ENCODE measurements at regions not wholly inside any gene's neighbourhood (a gene's known extent, or its start where the extent isn't known, plus 50 kb on each side); places are given as distances from the start of the nearest gene placed in this dataset.
"Not testable (repeated sequence)": the region's sequence is repeated elsewhere in the genome, so short reads cannot be mapped to it uniquely, and the experiment has no call there.

DNA sequence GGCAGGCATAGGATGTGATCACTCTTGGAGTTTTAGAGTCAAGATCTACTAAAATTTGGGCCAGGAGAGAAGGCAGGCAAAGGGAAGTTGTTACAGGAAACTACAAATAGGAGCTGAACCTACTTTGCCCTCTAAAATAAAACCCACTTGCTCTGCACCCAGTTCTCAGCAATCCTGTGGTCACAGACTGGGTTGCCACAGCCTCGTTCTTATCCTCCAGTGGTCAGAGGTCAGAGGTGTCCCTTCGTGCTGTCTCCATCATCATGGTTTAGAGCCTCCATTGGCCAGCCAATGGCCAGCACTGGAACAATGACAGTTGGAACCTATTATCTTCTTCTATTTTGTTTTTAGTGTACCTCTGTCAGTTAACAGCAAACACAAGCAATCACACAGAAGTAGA lies 90.7 kb upstream of the TNP1 start:
- no peak for DNase-seq

DNA sequence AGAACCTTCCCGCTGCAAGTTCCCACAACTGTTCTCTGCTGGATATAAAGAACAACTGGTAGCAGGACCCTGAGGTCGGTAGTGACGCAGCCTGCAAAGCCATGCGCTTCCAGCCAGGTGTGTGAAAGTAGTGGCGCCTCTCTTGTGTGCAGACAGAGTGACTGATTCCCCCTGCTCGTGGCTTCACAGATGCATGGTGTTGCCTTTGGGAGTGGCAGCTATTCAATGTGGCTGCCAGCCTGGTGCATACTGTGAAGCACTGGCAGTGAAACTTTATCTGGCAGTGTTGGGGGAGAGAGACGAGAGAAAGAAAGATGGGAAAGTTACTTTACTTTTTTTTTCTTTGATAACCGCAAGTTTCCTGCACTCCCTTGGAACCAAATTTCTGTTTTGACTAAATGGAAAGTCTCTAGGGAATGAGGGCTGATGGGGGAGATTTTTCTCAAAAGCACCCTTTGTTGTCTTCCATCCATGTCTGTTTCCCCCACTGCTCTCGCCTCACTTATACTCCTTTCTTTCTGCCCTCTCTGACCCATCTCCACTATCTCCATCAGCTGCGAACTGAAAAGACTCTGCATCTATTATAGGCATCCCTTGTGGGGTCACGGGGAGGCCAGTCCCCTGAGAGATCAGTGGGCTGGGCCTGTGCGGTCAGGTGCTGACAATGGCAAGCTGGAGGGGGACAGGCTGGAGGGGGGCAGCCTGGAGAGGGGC lies 90.0 kb upstream of the TNP1 start:
- DNase-seq = no peak

DNA sequence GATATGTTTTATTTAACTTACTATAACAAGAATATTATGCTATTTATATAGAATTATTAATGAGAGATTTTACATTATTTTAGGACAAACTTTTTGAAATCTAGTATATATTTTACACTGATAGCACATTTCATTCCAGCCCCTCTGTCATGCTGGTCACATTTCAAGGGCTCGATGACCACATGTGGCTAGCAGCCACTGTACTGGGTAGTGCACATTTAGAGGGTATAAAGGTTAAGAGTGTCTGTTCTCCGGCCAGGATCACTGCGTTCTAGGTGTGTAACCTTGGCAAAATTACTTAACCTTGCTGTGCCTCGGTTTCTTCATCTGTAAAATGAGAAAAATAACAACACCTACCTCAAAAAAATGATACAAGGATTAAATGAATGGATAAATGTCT lies 87.2 kb upstream of the TNP1 start:
- DNase-seq = no peak

DNA sequence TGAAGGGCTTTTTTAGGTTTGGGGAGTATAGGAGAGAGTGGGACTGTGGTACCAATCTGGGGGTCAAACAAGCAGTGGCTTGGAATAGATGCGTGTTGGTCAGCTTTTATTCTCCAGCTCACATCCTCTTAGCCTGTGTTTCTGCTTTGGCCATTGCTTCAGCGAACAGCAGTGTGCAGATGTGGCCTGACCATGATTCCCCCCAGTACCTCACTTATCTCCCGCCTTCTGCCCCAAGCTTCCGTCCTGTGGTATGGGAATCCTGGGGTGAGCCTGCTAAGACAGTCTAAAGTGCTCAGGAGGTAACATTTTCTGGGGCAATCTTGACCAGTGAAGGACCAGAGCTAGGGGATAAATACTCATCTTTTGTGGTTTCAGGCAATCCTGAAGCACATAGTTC lies 84.9 kb upstream of the TNP1 start:
- no peak for DNase-seq

DNA sequence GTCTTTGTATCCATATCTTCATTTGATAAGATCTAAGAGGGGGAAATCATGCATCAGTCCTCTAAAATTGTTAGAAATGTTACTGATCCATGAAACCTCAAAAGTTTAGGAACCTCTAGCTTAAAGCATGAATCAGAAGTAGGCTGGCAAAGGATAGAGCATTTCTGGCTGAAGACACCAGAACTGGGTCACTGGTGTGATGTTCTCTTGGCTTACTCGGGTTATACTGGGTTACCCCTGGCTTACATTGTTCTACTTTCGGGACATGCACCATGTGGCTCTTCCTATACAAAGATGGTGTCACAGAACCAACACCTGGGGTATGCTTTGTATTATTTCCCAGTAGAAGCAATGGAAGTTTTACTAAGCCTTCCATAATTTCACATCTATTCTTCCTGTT lies 83.2 kb upstream of the TNP1 start:
- no peak for DNase-seq

DNA sequence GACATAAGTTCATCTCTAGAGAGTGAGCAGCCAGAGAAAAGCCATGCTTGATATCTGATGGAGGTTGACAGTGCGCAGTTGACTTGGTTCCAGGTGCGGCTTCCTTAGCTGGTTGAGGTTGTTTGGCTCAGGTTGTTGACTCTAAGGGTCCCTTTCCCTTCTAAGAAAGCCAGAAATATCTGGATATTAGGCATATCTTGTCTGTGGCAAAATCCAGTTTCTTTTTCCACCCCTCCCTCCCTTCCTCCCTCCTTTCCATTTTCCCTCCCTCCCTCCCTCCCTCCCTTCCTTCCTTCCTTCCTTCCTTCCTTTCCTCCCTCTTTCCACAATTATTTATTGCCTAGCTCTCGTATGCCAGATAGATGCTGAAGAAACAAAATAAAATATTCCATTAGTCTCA lies 82.6 kb upstream of the TNP1 start:
- DNase-seq = no peak

DNA sequence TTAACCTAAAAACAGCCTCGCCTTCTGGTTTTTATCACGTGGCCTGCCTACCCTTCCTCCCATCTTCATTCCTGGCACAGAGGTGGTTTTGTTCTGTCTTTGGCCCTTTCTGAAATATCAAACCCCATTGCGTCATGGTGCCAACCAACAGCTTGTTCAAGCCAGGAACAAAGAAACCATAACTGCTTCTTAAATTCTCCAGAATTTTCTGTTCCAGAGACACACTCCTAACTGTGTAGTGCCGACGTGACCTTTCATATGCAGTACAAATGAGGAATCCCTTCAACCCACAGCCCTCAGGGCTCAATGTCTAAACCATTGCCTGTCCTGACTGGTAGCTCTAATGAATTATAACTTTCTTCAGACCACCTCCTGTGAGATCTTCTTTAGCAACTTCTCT lies 82.2 kb upstream of the TNP1 start:
- DNase-seq = no peak

DNA sequence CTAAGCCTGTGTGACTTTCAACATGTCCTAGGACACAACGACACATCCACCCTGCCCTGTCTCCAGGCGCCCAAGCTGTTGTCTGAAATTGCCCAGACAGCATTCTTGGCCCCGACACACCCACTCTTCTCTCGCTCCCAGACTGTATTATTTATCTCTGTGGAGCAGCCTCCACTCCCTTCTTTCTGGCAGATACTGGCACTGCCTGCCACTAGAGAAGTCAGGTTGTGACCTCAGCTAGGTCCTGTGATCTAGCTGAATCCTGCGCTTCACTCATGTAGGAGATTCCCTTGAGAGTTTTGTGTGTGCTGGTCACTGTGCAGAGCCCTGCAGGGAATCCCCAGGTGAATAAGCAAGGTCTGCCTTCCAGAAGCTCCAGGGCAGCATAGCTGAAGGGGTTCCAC lies 77.1 kb upstream of the TNP1 start:
- no peak for DNase-seq

DNA sequence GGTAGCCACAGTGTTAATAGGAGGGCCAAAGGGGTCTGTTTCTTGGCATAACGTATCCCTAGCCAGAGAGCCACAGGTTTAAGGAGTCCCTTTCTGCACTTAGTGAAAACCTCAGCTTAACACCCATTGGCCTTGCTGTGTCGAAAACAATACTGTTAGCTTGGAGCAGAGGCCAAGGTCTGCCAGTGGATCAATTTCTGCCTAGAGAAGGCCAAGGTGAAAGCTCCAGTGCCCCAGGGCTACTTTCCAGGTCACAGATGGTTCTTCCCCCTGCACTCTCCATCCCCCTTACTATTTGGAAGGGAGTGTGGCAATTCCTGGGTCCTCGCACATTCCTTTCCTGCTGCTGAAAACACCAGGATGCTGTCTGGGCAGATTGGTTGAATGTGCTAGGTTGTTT lies 74.8 kb upstream of the TNP1 start:
- no peak for DNase-seq

DNA sequence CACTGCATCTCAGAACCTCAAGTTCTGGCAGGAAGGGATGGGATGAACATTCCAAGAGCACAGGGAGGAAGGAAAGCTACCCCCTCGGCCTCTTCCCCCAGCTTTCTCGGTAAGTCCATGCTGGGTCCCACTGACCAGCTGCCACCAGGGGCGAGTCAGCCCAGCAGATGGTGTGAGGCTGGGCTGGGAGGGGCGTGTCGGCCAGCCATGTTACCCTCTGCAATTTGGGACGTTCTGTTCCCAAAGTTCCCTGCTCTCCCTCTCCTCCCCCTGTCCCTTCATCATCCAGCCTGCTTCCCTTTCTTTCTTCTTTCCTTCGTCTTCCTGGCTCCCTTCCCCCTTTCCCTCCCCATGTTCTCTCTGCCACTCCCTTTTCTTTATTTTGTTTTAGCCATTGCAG lies 74.3 kb upstream of the TNP1 start:
- DNase-seq = peak; percentile 20

DNA sequence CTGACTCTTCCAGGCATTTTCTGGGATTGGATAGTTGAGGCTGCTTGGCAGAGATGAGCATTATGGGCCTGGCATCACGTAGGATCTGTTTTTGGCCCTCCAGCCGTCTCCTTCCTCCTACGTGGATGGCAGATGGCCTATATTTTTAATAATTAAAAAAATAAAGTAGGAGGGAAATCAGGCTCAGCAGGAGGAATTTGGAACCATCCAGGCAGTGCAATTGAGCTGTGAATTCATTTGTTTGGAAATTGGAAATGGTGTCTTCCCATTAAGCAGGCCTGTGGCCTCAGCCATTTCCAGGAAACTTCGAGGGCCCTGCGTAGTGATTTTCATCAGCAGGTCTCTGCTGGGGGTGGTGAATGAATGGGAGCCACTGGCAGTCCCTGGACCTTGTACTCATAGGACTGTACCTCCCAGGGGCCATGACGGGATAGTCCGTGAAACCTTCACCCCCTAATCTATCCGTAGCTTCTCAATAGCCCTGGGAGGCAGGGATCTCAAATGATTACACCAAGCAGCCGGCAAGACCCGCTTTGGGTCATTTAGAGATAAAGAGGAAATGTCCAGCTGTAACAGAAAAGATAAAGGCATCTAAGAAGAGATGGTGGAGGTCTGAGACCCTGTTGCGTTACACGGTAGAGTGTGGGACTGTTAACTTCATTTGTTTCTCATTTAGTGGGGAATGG lies 73.1 kb upstream of the TNP1 start:
- DNase-seq = no peak

DNA sequence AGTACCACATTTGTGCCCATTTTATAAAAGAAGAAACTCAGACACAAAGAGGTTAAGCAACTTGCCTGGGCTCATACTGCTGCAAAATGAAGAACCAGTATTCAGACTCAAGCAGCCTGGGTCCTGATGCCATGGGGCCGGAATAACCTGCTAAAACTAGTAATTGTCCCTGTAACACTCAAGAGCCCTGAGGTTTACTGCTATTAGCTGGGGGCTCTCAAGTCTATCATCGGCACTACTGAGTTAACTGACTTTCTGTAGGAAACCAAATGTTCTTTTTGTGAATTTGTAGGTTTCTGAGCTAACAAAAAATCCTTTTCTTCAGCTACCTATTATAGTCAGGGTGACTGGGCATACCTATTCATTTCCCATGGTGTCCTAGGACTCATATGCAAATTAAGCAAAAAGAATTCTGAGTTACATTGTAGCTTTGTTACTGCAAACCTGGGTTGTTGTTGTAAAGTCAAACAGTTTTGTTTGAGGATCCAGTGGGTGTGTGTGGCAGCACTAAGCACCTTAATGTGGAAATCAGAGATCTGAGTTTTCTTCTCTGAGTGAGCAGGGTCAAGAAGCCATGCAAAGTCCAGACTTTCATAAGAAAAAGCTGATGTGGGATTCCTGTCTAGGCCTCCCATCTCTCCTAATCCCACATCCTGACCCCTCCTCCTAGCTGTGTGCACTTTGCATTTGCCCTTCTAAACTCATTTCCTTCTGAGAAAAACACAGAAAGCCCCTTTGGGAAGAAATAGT lies 72.4 kb upstream of the TNP1 start:
- DNase-seq = no peak

DNA sequence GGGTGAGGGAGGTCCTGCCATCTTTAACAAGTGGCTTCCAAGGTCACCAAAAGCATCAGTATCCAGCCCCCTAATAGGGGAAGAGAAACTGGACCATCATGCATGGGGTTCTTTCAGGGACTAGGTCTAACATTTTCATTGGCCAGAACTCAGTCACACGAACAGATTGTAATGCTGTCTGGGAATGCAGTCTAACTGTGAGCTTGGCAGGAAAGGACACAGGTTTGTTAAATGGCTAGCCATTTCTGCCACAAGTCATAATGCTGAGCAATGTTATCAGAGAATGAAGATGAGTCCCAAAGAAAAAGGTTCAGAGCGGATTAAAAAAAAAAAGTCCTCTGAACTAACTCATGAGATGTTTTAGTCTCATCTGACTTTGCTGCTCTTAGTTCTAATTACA lies 70.9 kb upstream of the TNP1 start:
- no peak for DNase-seq

DNA sequence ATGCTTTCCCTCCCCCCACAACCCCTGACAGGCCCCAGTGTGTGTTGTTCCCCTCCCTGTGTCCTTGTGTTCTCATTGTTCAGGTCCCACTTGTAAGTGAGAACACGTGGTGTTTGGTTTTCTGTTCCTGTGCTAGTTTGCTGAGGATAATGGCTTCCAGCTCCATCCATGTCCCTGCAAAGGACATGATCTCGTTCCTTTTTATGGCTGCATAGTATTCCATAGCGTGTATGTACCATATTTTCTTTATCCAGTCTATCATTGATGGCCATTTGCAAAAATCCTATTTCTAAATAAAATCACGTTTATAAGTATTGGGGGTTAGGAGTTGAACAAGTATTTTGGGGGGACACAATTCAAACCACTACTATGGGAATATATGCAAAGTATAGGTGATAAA lies 69.5 kb upstream of the TNP1 start:
- DNase-seq = not testable (repeated sequence)

DNA sequence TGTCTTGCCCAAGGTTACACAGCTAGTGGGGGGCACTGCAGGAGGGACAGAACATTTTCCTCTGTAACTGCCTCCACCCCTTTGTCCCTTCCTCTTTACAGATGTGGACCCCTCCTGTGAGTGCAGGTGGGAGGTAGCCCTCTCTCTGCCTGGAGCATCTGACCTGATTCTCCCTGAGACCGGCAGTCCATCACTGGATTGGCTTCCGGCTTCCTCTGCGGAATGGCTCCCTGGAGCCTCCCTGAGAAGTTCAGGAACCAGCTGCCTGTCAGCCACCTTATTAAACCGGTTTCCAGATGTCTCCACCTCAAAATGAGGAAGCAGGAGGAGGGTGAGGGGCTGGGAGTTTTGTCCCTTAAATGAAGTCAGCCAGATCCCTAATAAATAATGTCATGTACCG lies 67.3 kb upstream of the TNP1 start:
- no peak for DNase-seq

DNA sequence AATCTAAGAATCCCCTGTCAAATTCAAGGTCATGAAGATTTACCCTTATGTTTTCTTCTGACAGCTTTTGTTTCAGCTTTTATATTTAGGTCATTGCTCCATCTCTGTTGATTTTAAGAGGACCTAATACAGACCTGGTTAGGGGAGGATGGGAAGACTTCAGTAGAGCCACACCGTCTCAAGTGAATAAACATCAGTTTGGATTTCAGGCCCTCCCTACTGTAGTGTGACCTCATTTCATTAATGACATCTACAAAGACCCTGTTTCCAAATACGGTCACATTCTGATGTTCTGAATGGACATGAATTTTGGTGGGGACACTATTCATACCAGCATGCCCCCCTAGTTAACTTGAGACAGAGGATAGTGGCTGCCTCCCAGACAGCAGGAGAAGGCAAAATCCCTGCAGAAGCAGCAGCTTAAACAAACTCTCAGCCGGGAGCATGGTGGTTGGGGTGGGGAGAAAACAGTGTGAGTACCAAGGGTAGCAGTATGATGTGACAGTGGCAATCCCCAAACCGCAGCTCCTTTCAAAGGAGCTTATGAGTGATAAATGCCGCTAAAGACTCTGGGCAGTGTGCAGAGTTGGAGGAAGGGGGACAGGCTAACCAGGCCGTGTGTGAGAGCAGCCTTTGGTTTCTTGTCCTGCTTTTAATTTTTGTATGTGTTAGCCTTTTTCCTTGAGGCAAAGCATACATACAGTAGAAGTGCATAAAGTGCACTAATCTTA lies 65.9 kb upstream of the TNP1 start:
- peak; percentile 55 for DNase-seq

DNA sequence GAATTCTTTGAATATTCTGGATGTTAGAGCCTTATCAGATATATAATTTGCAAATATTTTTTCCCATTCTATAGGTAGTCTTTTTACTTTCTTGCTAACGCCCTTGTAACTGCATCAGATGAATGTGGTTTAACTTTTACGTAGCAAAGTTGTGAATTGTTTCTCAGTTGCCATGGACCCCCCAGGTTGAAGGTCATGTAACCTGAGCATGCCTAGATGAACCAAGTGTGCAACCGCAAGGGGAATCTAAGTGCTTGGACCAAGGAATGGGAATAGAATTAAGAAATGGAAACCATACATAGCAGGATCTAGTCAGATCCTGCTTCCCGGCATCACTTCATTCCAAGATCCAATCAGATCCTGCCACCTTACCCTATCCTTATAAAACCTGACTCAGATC lies 65.1 kb upstream of the TNP1 start:
- DNase-seq = no peak

DNA sequence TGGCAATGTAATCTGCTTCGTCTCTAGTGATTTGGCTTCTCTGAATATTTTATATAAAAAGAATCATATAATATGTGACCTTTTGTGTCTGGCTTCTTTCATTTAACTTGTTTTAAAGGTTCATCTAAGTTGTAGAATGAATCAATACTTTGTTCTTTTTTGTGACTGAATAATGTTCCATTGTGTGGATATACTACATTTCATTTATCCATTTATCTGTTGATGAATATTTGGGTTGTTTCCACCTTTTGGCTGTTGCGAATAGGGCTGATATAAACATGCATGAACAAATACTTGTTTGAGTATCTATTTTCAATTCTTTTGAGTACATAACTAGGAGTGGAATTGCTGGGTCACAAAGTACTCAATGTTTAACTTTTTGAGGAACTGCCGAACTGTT lies 63.8 kb upstream of the TNP1 start:
- DNase-seq = no peak

DNA sequence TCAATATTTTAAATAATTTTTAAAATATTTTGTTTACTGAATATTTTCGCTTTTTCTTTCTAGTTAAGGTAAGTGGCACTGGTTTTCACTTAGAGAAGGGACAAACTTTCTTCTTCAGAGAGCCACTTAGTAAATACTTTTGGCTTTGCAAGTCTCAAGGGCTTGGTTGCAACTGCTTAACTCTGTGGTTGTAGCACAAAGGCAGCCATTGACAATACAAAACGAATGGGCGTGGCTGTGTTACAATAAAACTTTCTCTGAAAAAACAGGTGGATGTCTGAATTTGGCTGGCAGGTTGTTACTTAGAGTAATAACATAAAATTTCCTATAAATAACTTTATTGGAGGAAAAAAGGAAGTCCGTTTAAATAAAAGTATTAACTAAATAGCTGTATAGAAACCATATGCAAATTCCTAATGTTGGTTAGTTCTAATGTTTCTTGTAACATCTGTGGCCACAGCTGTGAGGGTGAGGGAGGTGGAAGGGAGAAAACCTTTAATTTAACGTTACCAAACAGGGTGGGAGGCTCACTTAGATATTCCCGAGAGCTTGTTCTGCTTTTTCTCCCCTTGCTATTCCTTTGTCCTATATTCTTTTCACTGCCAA lies 62.4 kb upstream of the TNP1 start:
- DNase-seq = no peak

DNA sequence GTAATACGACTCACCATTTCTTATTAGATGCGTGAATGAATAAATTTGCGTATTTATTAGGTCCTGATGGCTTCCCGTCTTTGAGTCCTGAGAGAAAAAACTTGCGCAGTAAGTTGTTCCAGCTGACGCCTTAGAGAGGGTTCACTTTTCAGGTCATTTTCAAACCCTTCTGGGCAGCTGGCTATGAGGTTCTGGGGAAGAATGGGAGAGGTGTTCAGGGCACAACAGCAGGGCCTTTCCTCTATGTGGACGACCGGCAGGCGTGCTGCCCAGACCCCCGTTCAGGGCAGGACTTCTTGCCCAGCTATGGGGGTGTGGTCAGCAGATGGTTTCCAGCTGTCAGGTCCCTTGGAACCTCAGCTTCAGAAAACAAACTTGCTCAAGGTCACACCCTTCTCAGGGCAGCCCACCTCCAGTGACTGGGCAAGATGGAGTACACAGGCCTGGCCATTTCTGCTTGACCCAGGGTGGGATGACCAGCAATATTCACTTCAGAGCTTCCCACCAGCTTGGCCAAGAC lies 61.1 kb upstream of the TNP1 start:
- no peak for DNase-seq

DNA sequence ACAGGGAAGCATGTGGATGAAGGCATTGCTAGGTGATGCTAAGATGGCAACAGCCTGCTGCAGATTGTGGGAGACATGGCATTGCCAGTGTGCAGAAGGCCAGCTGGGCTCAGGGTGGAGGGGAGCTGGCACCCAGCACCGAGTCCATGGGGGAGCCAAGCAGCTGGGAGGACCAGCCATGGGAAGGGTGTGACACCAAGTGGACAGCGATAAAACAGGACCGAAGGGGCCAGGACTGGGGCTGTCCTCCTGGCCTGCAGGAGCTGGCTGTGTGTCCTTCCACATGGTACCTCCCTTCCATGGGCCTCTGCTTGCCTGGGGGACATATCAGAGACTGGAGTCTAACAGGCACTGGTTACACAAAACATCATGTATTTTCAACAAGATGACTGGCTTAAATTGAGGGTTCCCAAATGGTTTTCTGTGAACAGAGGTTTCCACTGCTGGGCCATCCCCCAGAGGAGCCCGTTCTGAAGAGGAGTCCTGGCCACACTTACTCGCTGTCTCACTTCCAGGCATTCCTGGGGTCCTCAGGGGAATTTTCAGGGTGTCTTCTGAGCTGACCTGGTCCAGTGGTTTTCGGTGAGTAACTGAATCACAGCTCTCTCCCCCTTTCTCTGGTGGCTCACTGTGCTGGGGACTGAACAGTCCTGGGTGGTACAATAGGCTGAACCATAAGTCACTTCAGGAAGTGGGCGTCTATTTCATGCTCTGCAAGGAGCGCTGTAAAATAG lies 60.4 kb upstream of the TNP1 start:
- no peak for DNase-seq

DNA sequence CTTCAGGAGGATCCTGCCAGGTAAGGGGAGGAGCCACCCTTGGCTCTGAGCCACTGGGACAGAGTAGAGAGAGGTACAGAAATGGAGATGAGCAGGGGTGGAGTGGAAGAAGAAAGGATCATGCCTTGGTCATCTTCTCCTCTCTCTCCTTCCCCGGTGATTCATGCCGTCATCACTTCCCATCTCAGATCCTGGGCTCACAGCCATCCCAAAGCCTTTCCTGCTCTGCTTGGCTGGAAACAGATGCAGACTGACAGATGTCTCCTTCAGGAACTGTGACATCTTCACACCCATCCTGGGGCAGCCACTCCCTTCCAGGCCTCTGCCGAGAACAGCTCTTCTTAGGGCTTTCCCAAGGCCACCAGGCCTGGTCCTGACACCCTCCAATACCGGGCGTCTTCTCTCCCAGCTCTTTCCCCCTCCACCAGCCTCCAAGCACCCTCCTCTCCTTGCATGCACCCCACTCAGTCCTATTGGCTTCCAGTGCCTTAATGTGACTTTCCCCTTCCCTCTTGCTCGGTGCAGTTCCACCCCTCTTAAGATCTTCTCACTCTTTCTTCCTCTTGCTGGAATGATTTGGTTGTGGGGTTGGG lies 58.3 kb upstream of the TNP1 start:
- DNase-seq = no peak

All from NCI-H82 (cell line).